ENCODE measurements at regions not wholly inside any gene's neighbourhood (a gene's known extent, or its start where the extent isn't known, plus 50 kb on each side); places are given as distances from the start of the nearest gene placed in this dataset.
A peak's percentile ranks its signal among the peaks of the same experiment; 100 is the strongest.
"Not testable (repeated sequence)": the region's sequence is repeated elsewhere in the genome, so short reads cannot be mapped to it uniquely, and the experiment has no call there.

DNA sequence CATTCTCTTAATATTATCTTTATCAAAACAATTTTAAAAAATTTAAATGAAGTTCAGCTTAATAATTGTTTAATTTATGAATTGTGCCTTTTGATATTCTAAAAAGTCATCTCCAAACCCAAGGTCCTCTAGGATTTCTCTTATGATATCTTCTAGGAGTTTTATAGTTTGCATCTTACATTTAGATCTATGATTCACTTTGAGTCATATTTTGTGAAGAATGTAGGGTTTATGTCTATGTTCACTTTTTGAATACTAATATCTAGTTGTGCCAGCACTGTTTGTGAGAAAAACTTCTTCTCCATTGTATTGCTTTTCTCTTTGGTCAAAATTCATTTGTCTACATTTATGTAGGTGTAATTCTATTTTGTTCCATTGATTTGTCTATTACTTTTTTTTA is 1068.4 kb upstream of the SPRY2 start:
- DNase-seq, result no peak

DNA sequence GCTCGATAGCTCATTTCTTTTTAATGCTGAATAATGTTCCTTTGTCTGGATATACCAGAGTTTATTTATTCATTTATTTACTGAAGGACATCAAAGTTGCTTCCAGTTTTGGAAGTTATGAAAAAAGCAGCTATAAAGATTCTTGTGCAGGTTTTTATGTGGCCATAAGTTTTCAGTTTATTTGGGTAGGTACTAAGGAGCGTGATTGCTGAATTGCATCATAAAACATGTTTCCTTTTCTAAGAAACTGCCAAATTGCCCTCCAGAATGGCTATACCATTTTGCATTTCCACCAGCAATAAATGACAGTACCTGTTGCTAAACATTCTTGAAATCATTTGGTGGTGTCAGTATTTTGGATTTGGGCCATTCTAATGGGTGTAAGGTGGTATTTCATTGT is 1067.7 kb upstream of the SPRY2 start:
- DNase-seq, result no peak

DNA sequence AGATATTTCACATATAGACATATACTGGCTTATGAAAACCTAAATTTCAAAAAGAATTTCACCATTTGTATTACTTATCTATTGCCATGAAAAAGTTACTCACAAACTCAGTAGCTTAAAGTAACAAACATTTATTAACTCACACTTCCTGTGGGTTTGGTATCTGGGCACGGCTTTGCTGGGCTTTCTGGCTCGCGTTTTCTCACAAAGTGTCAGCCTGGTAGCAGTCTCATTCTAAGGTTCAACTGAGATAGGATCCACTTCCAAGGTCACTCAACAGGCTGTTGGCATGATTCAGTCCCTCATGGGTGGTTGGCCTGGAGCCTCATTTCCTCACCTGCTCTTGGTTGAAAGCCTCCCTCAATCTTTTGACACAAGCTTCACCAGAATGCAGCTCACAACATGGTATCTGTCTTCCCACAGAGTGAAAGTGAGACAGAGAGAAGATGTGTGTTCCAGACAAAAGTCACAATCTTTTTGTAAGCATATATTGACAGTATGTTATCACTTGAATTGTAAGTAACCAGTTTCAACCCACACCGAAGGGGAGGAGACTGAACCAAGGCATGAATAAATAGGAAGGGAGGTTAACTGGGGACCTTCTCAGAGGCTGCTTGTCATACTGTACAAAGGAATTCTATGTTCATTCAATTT is 1065.8 kb upstream of the SPRY2 start:
- no peak for DNase-seq

DNA sequence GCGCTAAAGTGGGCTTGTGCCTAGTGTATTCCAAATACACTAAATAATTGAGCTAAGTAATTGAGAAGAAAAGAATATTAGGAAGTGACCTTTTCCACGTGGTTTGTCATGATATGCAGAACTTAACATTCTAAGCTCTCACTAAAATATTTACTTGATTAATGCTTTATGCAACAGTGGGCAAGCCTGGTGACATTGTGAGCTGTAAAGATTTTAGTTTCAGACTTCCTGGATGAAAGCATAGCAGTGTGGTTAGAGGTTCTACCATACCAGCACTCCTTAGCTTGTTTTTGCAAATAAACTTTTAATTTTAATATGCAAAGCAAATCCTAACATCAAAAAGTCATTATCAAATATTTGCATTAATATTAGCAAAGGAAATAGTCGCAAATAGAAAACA is 1065.1 kb upstream of the SPRY2 start:
- no peak for DNase-seq

DNA sequence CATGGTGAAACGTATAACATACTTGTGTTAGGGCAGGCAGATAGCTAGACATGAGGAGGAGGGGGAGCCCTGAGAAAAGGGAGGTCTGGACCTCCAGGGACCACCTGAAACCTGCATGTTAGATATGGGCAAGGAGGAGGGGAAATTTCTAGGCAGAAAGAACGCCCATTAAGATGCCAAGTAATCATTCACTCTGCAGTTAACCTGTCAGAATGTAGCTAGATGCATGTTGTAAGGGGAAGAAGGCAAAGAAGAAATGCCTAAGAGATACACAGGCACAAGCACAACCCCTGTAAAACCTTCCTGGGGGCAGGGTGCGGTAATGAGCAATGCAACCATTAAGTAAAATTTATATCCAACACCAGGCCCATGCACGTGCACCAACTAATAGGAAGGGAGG is 1055.3 kb upstream of the SPRY2 start:
- no peak for DNase-seq

DNA sequence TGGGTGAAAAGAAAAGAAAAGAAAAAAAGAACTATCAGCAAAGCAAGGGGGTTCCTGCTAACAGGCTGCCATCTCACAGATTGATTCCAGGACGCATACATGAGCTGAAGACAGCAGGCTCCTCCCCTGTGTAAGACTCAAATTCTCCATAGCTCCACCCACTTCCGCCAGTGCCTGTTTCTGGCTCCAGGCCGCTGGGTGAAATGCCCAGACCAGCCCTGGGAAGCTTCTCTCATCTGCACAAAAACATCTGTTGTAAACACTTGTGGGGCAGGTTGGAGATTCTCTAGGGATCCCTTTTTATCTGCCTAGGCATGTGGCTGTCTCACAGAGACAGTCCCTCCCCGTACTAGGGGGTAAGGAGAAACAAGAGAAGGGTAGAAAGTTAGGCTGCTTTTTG is 1054.4 kb upstream of the SPRY2 start:
- no peak for DNase-seq

DNA sequence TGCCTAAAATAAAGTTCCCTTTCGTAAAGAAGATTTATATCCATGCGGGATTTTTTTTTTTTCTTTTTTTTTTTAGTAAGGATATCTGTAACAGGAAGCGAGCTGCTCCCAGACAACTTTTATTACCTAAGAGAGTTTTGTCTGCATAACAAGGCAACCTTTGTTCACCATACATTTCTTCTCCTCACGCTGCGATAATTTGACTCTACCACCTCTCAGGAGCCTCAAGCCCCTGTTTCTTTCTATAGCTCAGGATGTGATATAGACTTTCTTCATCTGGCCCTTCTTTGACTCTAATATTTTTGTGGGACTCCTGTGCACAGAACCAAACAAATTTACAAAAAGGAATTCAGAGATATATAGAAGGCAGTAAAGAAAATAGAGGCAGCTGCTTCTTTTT is 1053.7 kb upstream of the SPRY2 start:
- DNase-seq, result no peak

DNA sequence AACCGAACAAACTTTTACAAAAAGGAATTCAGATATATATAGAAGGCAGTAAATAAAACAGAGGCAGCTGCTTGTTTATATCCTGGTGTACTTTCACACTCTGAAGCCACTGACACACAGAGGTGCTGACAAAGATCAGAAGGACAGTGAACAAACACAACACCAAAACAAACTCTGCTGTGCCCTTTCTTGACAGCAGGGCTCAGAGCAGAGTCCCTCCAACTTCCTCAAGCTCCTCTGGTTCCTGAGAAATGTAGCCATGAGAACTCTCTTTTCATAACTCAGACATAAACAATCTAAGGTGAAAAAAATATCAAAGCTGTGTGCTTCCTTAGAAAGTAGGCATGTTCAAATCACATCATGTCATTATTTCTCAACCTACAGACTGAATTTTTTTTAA is 1052.8 kb upstream of the SPRY2 start:
- no peak for DNase-seq

DNA sequence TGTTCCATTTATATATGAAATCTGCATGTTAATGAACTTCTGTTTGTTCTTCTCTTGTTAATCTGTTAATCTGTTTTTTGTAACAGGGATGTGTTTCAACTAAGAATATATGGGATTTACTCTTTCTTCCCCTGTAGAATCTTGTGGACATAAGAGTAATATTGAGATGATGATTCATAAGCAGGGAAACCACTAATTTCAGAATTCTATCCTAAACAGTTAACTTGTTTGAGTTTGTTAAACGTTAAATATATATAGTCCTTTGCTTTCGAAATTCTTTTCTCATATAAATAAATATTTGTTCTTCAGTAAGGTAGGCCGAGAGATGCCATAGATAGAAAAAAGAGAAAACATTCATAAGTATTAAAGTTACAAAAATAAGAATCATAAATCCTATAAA is 1052.2 kb upstream of the SPRY2 start:
- no peak for DNase-seq

DNA sequence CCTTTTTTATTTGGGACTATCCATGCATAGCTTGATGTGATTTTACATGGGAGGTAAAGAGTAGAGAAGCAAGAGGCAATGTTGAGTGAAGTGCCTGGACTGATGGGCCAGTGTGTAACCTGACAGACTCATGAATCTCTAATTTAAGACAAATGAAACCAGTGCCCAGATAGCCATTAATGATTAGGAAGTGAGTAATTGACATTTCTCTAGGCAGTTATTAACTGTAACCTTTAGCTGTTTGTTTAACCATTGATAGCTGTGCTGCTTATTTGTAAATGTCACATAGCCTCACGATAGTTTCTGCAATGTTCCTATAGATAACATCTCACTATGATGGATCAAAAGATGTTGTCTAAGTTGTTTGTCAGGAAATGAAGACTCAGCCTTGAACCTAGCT is 1047.5 kb upstream of the SPRY2 start:
- DNase-seq, result no peak

DNA sequence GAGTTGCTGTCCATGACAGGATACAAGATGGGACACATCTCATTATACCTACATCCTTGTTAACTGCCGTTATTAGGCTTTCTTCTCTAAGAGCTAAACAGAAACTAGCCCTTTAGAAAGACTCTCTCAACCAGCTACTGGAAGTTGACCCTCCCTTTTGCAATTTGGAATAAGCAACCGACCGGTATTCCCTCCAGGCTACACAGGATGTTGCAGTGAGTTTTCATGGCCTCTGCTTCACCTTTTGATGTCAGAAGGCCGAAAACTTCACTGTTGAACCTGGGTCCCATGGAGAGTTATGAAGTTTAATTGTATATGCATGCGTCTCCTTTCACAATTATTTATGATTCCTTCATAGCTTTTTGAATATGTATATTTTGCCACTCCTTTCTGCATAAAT is 1042.5 kb upstream of the SPRY2 start:
- DNase-seq, result no peak

DNA sequence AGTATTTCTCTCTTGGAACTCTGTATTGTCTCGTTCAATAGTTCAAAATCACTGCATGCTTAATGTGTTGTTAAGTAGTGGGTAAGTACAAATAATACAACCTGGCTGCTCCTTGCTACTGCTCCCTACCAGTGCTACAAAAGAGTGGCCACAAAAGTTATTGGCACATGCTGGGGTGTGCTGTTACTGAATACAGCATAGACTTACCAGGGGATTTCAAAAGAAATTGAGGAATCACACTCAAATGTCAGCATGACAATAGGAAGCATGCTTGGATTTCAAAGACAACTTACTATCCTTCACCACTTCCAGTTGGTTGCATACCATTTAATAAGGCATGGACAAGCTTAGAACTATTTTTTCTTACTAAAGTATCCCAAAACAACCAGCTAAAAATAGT is 1041.3 kb upstream of the SPRY2 start:
- DNase-seq, result no peak

DNA sequence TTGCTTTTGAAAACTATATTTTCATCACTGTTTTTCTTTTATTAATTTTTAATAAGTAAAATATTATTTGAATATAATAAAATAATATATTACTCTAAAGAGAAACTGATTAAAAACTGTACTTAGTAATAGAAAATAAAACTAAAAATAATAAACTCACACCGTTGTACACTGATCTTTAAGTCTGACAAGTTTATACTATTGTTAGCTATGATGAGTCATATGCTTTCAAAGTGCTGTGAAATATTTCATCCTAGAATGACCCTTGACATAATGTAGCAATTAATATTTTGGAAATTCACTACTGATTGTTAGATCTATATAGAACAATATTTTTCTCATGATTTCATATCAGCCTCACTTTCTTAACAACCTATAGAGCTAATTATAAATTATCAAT is 1040.6 kb upstream of the SPRY2 start:
- DNase-seq, result no peak

DNA sequence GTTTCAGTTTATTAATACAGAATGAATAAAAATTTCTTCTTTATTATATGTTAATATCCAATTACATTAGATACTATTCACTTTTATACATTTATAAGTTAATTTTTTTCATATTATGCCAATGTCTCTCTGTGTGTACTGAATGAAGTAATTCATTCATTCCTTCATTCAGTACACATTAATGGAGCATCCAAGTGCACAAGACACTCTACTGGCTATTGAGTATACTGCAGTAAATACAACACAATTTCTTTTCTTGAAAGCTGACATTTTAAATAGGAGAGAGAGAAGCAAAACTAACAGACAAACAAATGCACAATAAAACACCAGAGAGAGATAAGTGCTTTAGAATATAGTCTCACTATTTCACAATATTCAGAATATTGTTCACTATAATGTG is 1038.3 kb upstream of the SPRY2 start:
- no peak for DNase-seq

DNA sequence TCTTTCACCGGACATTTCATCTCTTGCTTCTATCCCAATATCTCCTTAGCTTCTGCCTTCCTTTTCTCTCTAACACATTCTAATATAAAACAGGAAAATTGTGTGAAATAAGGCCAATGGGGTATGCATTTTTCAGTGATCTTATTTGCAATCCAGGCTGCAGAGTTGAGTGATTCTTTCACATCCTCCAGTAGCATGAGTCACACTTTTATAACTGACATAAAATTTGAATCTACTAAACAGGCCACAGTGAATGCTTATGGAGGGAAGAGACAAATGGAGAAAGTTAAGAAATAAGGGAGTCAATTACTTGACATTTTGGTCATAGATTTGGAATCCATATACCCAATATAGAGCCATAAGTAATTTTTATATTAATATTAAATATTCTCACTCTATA is 1037.0 kb upstream of the SPRY2 start:
- no peak for DNase-seq

DNA sequence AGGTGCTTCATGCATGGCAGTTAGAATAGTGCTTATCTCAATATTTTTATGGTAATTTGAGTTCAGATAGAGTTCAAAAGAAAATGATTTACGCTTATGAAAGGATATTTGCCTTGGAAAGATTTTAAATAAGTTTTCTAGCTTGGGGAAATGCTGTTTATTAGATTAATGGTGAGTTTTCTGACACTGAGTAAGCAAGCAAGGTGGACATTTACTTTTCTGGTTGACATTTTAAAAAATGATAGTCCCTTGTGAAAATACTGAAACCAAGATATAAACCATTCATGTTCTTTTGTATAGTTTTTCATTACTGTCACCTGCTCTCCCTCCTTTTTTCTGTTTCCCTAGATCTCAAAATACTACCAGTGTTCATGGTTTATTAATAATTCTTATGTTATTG is 1034.8 kb upstream of the SPRY2 start:
- no peak for DNase-seq

DNA sequence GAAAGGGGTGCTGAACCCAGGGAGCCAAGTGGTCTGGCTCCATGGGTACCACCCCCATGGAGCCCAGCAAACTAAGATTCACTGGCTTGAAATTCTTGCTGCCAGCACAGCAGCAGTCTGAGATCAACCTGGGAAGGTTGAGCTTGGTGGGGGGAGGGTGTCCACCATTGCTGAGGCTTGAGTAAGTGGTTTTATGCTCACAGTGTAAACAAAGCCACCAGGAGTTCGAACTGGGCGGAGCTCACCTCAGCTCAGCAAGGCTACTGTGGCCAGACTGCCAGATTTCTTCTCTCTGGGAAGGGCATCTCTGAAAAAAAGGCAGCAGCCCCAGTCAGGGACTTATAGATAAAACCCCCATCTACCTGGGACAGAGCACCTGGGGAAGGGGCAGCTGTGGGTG is 1021.8 kb upstream of the SPRY2 start:
- not testable (repeated sequence) for DNase-seq

DNA sequence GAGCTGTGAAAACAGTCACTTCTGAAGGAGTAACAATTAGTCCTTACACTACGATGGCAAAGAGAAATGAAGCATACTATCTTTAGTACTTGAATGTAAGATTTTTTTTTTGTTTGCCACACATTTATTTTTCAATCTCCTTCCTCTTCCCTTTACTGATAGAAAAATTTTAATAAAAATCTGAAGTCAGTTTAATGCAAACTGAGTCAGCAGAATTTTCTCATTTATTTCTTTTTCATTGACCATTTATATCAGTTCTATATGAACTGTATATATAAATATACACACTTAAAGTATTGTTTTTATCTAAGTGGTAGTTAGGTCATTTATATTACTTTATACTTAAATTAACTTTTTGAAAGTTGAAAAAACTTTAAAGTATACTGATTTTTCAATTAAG is 1009.1 kb upstream of the SPRY2 start:
- no peak for DNase-seq

DNA sequence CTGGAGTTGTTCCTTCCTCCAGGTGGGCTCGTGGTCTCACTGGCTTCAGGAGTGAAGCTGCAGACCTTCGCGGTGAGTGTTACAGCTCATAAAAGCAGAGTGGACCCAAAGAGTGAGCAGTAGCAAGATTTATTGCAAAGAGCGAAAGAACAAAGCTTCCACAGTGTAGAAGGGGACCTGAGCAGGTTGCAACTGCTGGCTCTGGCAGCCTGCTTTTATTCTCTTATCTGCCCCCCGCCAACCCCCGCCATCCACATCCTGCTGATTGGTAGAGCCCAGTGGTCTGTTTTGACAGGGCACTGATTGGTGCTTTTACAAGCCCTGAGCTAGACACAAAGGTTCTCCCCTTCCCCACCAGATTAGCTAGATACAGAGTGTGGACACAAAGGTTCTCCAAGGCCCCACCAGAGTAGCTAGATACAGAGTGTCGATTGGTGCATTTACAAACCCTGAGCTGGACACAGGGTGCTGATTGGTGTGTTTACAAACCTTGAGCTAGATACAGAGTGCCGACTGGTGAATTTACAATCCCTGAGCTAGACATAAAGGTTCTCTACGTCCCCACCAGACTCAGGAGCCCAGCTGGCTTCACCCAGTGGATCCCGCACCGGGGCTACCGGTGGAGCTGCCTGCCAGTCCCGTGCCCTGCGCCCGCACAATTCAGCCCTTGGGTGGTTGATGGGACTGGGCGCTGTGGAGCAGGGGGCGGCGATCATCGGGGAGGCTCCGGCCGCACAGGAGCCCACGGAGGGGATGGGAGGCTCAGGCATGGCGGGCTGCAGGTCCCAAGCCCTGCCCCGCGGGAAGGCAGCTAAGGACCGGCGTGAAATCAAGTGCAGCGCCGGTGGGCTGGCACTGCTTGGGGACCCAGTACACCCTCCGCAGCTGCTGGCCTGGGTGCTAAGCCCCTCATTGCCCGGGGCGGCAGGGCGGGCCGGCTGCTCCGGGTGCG is 999.5 kb upstream of the SPRY2 start:
- not testable (repeated sequence) for DNase-seq

DNA sequence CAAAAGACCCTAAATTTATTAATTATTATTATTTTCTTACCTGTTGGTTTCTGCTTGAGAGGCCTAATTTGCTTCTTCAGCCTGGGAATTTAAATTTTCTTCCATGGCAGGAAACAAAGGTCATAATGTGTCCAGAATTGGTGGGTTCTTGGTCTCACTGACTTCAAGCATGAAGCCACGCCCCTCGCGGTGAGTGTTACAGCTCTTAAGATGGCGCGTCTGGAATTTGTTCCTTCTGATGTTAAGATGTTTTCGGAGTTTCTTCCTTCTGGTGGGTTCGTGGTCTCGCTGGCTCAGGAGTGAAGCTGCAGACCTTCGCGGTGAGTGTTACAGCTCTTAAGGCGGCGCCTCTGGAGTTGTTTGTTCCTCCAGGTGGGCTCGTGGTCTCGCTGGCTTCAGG is 998.7 kb upstream of the SPRY2 start:
- DNase-seq, result not testable (repeated sequence)

DNA sequence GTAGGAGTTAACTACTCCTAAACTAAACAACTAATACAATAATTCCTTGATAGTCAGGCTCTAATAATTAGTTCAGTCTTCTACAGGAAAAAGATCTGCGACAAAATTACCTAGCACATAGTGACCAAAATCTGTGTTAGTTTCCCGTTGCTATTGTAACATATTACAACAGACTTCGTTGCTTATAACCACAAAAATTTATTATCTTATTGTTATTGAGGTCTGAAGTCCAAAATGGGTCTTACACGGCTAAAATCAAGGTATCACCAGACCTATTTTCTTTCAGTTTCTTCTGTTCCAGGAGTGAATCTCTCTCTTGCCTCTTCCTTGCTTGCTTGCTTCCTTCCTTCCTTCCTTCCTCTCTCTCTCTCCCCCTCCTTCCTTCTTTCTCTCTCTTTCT is 993.6 kb upstream of the SPRY2 start:
- DNase-seq, result no peak

DNA sequence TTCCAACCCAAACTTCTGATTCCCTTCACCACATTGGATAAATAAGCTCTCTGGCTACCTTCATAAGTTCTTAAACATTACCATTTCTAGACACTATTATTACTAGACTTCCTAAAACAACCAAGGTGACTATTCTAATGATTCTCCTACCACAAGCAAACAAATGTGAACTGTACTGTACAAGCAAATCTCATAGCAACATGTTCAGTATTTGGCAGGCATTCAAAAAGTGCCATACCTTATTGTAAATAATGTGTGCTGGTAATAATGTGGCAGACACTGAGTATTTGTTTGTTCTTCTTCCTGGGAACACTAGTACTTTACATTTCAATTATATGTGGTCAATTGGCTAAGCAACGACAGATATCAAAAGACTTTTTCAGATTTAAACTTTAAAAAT is 986.0 kb upstream of the SPRY2 start:
- peak; percentile 44 for DNase-seq

DNA sequence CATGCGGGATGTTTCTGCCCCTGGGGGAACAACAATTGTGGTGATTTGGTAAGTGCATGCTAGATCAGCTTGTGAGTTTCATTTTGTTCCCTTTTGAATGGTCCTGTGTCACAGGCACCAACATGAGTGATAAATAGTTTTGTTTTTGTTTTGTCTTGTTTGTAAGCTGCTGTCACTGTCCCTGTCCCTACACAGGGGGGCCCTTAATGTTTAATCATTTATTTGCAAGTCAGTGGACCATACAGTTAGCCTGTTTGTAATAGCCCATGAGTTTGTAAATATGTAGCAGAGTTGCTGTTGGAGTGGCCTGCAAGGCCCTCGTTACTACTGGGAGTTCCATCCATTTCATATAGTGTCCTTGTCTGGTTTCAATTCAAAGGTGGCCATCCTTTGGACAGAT is 979.6 kb upstream of the SPRY2 start:
- DNase-seq, result no peak

DNA sequence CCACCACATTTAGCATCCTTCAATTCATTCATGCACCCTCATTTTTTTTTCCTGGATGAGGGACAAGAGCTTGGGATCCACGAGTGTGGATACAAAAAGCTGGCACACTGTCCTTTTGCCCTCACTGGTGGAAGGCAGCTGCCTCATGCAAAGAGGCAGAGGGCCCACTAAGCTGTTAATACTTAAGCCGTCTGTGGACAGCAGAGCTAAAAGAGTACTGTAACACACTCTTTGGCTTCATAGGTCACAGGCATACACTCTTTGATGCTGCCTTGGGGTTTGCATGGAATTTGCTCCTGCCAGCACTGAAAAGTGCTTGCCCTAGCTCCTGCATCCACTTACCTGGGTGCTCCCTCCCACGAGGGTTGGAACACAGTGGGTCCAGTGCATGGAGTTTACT is 978.4 kb upstream of the SPRY2 start:
- DNase-seq, result no peak
